Loucy (cell line): ENCODE measurements at regions not wholly inside any gene's neighbourhood (a gene's known extent, or its start where the extent isn't known, plus 50 kb on each side); places are given as distances from the start of the nearest gene placed in this dataset.

Experiments used
- EZH2phosphoT487 ChIP-seq: fragments of 200-600 bp; IDR thresholded peaks from 2 replicates; pipeline ENCODE4 v1.6.1; 2018; ENCODE audit warnings: antibody characterized with exemption, mild to moderate bottlenecking, moderate library complexity, borderline replicate concordance
- TF ChIP-seq, protein P1 (sequence below): fragments of 200-600 bp; sonication (generic); conservative IDR thresholded peaks from 2 replicates; pipeline ENCODE4 v1.5.1; 2014; ENCODE audit warnings: mild to moderate bottlenecking, antibody characterized with exemption, low read length

DNA sequence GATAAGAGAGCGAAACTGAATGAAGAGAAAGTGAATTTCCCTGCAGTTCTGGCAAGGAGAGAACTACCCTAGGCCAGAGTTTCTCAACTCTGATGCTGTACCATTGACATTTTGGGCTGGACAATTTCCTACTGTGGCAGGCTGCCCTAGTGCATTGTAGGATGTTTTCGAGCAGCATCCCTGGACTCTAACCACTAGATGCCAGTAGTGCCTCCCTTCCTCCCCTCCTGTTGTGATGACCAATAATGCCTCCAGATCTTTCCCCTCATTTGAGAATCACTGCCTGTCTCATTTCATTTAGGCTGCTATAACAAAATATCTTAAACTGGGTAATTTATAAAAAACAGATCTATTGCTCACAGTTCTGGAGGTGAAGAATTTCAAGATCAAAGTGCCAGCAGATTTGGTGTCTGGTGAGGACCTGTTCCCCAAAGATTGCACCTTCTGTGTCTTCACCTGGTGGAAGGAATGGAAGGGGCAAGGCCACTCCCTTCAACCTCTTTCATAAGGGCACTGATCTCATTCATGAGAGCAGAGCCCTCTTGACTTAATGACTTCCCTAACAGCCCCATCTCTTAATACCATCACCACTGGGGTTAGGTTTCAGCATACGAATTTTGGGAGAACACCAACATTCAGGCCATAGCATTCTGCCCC is 188.9 kb upstream of the MEIS2 start:
- TF ChIP-seq, protein P1, sequence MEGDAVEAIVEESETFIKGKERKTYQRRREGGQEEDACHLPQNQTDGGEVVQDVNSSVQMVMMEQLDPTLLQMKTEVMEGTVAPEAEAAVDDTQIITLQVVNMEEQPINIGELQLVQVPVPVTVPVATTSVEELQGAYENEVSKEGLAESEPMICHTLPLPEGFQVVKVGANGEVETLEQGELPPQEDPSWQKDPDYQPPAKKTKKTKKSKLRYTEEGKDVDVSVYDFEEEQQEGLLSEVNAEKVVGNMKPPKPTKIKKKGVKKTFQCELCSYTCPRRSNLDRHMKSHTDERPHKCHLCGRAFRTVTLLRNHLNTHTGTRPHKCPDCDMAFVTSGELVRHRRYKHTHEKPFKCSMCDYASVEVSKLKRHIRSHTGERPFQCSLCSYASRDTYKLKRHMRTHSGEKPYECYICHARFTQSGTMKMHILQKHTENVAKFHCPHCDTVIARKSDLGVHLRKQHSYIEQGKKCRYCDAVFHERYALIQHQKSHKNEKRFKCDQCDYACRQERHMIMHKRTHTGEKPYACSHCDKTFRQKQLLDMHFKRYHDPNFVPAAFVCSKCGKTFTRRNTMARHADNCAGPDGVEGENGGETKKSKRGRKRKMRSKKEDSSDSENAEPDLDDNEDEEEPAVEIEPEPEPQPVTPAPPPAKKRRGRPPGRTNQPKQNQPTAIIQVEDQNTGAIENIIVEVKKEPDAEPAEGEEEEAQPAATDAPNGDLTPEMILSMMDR, result peak; percentile 68
- no peak for TF ChIP-seq EZH2phosphoT487
